22Rv1 (cell line): ENCODE measurements at regions not wholly inside any gene's neighbourhood (a gene's known extent, or its start where the extent isn't known, plus 50 kb on each side); places are given as distances from the start of the nearest gene placed in this dataset.

Experiments used
- CTCF ChIP-seq: fragments of 450-650 bp; IDR thresholded peaks from 2 replicates; pipeline ENCODE4 v1.5.1; 2017; ENCODE audit warnings: mild to moderate bottlenecking
- ZFX ChIP-seq: fragments of 450-650 bp; IDR thresholded peaks from 2 replicates; pipeline ENCODE4 v1.6.1; 2017; ENCODE audit warnings: antibody characterized with exemption, borderline replicate concordance

- TF ChIP-seq CTCF: no peak
- no peak for TF ChIP-seq ZFX
These were observed 206.1 kb downstream of the SH3BP4 start for GRCh38 chr2:235157746-235158482.
